HG03139 (cell line): ENCODE measurements at regions not wholly inside any gene's neighbourhood (a gene's known extent, or its start where the extent isn't known, plus 50 kb on each side); places are given as distances from the start of the nearest gene placed in this dataset.
A peak's percentile ranks its signal among the peaks of the same experiment; 100 is the strongest.
"Not testable (repeated sequence)": the region's sequence is repeated elsewhere in the genome, so short reads cannot be mapped to it uniquely, and the experiment has no call there.

Source experiments
- ATAC-seq: cut with Tn5 transposase; IDR thresholded peaks from one replicate; pipeline ENCODE4 v1.9.1; 2021; ENCODE audit not compliant: unreplicated experiment

DNA sequence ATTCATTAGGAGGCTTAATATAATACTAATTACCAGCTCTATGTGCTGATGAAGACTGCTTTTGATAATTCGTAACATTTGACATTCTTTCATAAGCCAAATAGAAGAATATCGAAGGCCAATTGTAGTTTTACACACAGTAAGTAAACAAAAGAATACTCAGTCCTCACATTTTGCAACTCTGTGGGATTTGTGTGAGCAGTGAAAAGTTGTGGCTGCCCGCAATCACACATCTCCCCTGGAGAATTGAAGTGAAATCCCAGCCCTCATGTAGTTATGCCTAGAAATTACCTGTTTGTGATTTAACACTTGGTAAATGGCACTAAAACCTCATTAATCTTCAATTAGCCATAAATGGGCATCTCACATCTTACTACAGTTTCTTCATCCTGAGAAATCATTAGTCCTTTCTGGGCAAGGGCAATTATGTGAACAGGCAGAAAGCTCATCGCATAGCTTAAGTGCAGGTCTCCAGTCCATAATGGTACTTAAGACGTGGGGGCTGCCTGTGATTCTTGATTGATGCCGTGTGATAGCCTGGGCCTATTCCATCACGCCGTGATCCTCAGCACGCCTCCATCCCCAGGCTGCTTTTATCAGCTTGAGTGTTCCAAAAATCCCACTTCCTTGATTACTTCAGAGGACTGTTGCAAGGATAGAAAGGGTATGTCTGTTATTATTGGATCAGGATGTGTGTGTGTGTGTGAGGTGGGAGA lies 97.9 kb upstream of the METTL14 start:
- ATAC-seq, result no peak

DNA sequence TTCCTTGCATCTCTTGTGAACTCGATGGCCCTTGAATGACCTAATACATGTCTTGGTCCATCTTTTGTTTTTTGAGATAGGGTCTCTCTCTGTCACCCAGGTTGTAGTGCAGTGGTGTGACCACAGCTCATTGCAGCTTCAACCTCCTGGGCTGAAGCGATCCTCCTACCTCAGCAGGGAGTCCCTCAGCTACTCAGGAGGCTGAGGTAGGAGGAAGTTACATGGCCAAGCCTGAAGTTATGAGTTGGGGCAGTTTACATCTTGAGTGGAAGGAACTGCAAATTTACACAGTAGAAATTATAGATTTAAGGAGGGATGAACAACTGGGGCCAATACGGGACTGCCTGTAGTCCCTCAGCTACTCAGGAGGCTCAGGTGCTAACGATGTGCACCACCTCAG lies 97.2 kb upstream of the METTL14 start:
- ATAC-seq, result no peak

DNA sequence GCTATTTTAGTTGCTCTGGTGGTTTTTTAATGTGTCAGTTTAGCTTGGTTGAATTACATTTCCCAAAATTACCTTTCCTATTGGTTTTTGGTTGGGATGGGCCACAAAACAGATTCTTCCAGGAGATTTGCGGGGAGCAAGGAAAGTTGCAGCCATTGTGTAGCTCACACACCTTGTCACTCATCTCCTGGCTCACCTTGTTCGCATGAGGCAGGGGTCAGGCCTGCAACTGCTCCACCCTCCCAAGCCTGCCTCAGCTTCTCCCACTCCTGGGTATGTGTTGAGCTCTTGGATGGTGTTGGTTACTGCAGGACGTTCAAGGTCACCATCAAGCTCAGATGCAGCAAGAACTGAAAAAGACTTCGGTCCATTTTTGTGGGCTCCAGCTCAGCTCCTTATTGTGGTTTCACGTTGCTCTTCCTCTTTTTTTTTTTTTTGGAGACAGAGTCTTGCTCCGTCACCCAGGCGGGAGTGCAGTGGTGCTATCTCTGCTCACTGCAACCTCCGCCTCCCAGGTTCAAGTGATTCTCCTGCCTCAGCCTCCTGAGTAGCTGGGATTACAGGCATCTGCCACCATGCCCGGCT lies 95.6 kb upstream of the METTL14 start:
- no peak for ATAC-seq

DNA sequence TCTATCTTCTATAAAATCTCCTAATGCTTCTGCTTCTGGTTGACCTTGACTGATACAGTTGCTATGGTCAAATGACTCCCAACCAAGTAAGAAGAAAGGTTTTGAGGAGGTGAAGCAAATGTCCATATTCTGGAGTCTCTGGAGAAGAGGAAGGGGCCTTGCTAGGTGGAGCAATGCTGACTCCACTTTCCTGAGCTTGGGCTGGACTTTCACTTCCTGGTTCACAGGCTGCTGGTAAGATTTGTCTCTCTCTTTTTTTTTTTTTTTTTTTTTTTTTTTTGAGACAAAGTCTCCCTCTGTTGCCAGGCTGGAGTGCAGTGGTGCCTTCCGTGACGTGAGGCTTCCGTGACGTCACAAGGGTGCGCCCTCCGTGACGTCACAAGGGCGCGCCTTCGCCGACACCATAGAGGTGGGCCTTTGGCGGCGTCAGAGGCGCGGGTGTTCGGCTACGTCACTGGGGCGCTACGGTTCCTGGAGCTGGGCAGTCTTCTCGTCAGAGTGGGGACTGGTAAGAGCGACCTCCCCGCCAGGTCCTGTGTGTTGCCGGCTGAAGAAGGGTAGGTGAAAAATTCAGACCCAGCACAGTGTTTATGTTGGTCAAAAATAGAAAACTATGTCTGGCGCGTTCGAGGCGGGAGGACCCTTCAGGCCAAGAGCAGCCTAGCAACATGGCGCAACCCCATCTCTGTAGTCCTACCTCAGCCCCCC lies 93.7 kb upstream of the METTL14 start:
- ATAC-seq, result peak; percentile 97

DNA sequence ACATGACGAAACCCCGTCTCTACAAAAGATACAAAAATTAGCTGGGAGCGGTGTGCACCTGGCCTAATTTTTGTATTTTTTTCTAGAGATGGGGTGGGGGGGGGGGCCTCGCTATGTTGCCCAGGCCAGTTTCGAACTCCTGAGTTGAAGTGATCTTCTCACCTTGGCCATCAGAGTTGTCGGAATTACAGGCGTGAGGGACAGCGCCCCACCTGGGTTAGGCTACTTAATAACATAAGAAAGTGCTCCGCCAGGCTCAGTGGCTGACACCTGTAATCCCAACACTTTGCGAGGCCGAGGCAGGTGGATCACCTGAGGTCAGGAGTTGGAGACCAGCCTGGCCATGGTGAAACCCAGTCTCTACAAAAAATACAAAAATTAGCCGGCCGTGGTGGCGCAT lies 92.9 kb upstream of the METTL14 start:
- ATAC-seq, result not testable (repeated sequence)

DNA sequence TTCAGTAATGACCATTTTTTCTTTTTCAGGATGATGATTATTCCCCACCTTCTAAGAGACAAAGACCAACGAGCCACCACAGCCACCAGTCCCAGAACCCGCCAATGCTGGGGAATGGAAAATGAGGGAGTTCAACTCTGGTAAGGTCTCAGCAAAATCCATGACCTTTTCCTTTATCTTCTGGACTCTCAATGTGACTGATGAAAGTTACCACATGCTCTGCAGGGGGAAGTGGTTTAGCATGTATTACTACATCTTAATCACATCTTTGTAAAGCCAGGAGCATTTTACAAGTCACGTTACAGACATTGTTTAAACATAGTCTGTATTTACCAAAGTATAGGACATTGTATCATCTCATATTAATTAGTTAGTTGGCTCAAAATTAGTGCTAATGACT lies 89.3 kb upstream of the METTL14 start:
- ATAC-seq, result not testable (repeated sequence)

DNA sequence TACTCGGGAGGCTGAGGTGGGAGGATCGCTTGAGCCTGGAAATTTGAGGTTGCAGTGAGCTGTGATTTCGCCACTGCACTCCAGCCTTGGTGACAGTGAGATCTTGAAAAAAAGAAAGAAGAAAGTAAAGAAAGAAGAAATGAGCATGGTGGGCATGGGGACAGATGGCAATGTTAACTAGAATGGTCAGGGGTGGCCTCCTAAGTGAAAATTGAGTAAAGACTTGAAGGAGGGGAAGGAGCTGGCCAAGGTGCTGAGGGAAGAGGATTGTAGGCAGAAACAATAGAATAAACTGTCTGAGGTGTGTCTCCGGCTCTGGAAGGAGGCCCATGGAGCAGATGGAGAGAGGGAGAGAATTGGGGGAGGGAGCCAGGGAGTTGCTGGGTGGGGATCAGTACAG lies 60.1 kb upstream of the METTL14 start:
- ATAC-seq, result not testable (repeated sequence)

DNA sequence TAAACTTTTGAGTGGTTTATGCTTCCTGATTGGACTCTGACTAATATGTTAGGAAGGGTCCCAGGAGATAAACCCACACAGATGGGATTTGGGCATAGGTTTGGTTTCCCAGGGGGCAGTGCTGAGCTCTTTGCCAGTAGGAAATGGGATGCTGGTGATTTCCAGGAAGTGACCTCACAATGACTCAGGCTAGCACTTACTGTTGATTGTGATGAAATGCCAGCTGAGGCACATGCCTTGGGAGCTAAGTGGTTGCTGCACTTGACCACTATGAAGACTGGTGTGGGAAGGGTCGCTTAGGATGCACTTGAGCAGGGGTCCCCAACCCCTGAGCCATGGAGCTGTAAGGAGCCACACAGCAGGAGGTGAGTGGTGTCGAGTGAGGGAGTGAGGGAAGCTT lies 55.5 kb upstream of the METTL14 start:
- ATAC-seq, result not testable (repeated sequence)

DNA sequence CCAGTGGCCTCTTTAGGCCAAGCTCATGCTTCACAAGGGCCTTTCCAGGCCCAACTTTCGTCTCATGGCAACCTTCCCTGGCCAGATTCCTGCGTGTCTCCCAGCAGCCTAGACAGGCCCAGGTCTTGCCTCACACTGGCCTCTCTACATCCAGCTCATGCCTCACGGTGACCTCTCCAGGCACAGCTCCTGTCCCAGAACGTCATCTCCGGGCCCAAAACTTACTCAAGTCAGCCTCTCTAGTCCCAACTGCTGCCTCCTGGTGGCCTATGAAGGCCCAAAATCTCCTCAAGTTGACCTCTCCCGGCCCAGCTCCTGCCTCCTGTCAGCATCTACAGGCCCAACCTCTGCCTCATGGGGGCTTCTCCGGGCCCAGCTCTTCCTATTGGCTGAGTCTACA lies 54.3 kb upstream of the METTL14 start:
- ATAC-seq, result not testable (repeated sequence)

DNA sequence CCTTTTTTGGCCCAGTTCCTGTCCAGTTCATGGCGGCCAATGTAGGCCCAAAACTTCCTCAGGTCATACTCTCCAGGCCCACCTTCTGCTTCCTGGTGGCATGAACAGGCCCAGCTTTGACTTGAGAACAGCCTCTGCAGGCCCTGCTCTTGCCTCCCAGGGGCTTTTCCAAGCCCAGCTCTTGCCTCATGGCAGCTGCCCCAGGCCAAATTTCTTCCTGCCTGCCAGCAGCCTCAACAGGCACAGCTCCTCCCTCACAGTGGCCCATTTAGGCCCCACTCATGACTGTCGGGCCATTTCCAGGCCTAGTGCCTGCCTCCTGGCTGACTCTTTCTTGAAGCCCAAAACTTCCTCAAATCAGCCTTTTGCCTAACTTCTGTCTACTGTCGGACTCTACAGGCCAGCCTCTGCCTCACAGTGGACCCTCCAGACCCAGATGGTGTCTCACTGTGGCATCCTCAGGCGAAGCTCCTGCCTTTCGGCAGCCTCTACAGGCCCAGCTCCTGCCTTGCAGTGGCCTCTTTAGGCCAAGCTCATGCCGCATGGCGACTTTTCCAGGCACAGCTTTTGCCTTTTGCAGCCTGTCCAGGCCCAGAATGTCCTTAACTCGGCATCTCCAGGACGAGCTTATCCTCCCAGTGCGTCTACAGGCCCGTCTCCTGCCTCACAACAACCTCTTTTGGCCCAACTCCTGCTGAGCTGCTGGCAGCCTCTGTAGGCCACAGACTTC lies 53.7 kb upstream of the METTL14 start:
- not testable (repeated sequence) for ATAC-seq

DNA sequence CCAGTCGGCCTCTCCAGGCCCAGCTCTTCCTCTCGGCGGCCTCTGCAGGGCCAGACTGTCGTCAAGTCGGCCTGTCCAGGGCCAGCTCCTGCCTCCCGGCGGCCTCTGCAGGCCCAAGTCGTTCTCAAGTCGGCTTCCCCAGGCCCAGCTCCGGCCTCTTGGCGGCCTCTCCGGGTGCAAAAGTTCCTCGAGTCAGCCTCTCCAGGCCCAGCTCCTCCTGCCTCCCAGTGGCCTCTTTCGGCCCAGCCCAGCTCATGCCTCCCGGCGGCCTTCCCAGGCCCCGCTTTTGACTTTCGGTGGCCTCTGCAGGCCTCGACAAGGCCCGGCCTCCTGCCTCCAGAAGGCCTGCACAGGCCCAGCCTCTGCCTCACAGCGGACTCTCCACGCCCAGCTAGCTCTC lies 51.7 kb upstream of the METTL14 start:
- ATAC-seq, result not testable (repeated sequence)

DNA sequence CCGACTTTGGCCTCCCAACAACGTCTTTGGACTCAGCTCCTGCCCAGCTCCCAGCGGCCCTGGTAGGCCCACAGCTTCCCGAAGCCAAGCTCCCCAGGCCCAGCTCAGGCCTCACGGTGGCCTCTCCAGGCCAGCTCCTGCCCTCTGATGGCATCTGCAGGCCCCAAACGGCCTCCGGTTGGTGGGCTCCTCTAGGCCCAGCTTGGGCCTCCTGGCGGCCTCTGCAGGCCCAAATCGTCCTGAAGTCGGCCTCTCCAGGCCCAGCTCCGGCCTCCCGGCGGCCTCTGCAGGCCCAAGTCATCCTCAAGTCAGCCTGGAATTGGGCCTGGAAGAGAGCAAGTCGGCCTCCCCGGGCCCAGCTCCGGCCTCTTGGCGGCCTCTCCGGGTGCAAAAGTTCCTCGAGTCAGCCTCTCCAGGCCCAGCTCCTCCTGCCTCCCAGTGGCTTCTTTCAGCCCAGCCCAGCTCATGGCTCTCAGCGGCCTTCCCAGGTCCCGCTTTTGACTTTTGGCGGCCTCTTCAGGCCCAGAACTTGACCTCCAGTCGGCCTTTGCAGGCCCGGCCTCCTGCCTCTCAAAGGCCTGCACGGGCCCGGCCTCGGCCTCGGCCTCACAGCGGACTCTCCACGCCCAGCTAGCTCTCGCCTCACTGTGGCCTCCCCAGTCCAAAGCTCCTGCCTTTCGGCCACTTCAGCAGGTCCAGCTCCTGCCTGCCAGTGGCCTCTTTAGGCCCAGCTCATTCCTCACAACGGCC lies 50.9 kb upstream of the METTL14 start:
- ATAC-seq, result not testable (repeated sequence)
